Adrenal gland (tissue), 5 donors: ENCODE measurements at regions not wholly inside any gene's neighbourhood (a gene's known extent, or its start where the extent isn't known, plus 50 kb on each side); places are given as distances from the start of the nearest gene placed in this dataset.

Experiments
- POLR2A ChIP-seq, 2 donors: fragments of 450-650 bp; IDR thresholded peaks; one replicate each; pipeline ENCODE4 v1.6.1; 2017; ENCODE audit warnings: antibody characterized with exemption in 2 of 2, mild to moderate bottlenecking in 2 of 2, moderate library complexity in 1 of 2
- TF ChIP-seq, protein P1 (sequence below), 6 experiments: fragments of 450-650 bp in 4 of 6; fragments of 200-600 bp in 2 of 6; sonication (generic) in 1 of 6; IDR thresholded peaks; 1 replicate in 5 of 6; 2 replicates in 1 of 6; pipeline versions ENCODE4 v1.5.1 to v1.8.0; 2016 to 2021; ENCODE audit warnings: antibody characterized with exemption in 6 of 6, mild to moderate bottlenecking in 2 of 6, moderate library complexity in 1 of 6
- donor health status: DM: no; HTN: no; CAD: no.

DNA sequence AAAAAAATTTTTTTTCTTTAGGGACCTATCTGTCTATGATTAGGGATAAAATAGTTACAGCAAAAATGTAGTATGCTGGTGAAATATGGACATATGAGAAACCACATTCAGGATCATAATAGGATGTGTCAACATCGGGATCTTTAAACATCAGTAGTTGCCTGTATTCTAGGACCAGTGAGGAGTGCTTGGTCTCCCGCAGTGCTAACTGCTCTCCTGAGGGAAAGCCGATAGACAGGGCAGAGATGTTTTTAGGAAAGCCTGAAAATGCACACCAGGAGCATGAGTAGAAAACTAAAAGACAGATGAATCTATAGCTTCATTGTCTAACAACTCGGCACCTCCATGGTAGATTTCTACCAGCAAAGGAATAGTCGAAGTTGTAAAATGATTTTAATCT lies 178.1 kb upstream of the SMIM31 start:
- TF ChIP-seq, protein P1, sequence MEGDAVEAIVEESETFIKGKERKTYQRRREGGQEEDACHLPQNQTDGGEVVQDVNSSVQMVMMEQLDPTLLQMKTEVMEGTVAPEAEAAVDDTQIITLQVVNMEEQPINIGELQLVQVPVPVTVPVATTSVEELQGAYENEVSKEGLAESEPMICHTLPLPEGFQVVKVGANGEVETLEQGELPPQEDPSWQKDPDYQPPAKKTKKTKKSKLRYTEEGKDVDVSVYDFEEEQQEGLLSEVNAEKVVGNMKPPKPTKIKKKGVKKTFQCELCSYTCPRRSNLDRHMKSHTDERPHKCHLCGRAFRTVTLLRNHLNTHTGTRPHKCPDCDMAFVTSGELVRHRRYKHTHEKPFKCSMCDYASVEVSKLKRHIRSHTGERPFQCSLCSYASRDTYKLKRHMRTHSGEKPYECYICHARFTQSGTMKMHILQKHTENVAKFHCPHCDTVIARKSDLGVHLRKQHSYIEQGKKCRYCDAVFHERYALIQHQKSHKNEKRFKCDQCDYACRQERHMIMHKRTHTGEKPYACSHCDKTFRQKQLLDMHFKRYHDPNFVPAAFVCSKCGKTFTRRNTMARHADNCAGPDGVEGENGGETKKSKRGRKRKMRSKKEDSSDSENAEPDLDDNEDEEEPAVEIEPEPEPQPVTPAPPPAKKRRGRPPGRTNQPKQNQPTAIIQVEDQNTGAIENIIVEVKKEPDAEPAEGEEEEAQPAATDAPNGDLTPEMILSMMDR (IDR thresholded peaks at IDR 0.05): no peak
- no peak for TF ChIP-seq POLR2A (IDR thresholded peaks at IDR 0.05)
